HepG2 (cell line): ENCODE measurements at regions not wholly inside any gene's neighbourhood (a gene's known extent, or its start where the extent isn't known, plus 50 kb on each side); places are given as distances from the start of the nearest gene placed in this dataset.

Experiments
- ARNT2 ChIP-seq: sonication (generic); formaldehyde crosslinking; IDR thresholded peaks from 2 replicates; pipeline ENCODE4 v1.8.0; 2022; ENCODE audit warnings: mild to moderate bottlenecking, low read depth, missing genetic modification reagents, moderate library complexity
- BRF2 ChIP-seq: sonication (generic); formaldehyde crosslinking; IDR thresholded peaks from 2 replicates; pipeline ENCODE4 v1.8.1; 2022; ENCODE audit warnings: mild to moderate bottlenecking, missing genetic modification reagents
- CEBPZ ChIP-seq: IDR thresholded peaks from 2 replicates; pipeline ENCODE4 v1.6.1; 2012; ENCODE audit warnings: low read length, improper control_type of control experiment
- GPN1 ChIP-seq: sonication (generic); formaldehyde crosslinking; IDR thresholded peaks from 2 replicates; pipeline ENCODE4 v1.5.1; 2020; ENCODE audit warnings: missing genetic modification reagents, borderline replicate concordance
- IRF2 ChIP-seq: IDR thresholded peaks from 2 replicates; pipeline ENCODE4 v1.6.1; 2018; ENCODE audit warnings: missing genetic modification reagents, missing compliant biosample characterization
- REST ChIP-seq, 2 experiments: IDR thresholded peaks; 2 replicates each; pipeline ENCODE4 v1.6.1; 2011 to 2012; ENCODE audit warnings: low read length in 2 of 2, borderline replicate concordance in 1 of 2, low read depth in 1 of 2, mild to moderate bottlenecking in 1 of 2, moderate library complexity in 1 of 2
- REXO4 ChIP-seq: sonication (generic); formaldehyde crosslinking; IDR thresholded peaks from 2 replicates; pipeline ENCODE4 v1.8.0; 2022; ENCODE audit warnings: missing genetic modification reagents, mild to moderate bottlenecking, borderline replicate concordance
- TCF7L2 ChIP-seq: IDR thresholded peaks from 2 replicates; pipeline ENCODE4 v1.6.1; 2011; ENCODE audit warnings: mild to moderate bottlenecking, low read depth, low read length, moderate library complexity
- TFE3 ChIP-seq: IDR thresholded peaks from 2 replicates; pipeline ENCODE4 v1.6.1; 2016
- TRIM22 ChIP-seq: fragments of 450-650 bp; IDR thresholded peaks from 2 replicates; pipeline ENCODE4 v1.6.1; 2017
- ZNF251 ChIP-seq: sonication (generic); formaldehyde crosslinking; IDR thresholded peaks from 2 replicates; pipeline ENCODE4 v1.9.0; 2021; ENCODE audit warnings: mild to moderate bottlenecking, missing genetic modification reagents
- ZNF766 ChIP-seq: sonication (generic); formaldehyde crosslinking; IDR thresholded peaks from 2 replicates; pipeline ENCODE4 v1.5.0; 2020; ENCODE audit warnings: missing genetic modification reagents, borderline replicate concordance

- TF ChIP-seq REXO4 (CRISPR knock-in tag) (no peak), ARNT2 (CRISPR knock-in tag) (no peak), ZNF766 (CRISPR knock-in tag) (no peak), ZNF251 (CRISPR knock-in tag) (no peak), CEBPZ (no peak), GPN1 (no peak), TRIM22 (no peak), TCF7L2 (no peak), REST (IDR thresholded peaks at IDR 0.05; ENCODE audit: borderline replicate concordance in 1 of 2, low read depth in 1 of 2, low read length in 2 of 2) (no peak), TFE3 (CRISPR knock-in tag) (no peak), IRF2 (no peak), BRF2 (CRISPR knock-in tag) (no peak)
These were observed 301.6 kb upstream of the ADGRB3 start (continued) for GRCh38 chr6:68333442-68333841.
